NCI-H2107 treated with DMSO at 0.1 percent for 48 hours (cell line): ENCODE measurements at regions not wholly inside any gene's neighbourhood (a gene's known extent, or its start where the extent isn't known, plus 50 kb on each side); places are given as distances from the start of the nearest gene placed in this dataset.

Source experiments
- DNase-seq: peaks from one replicate; lab custom pipeline; 2025; ENCODE audit not compliant: unreplicated experiment; lab: John Stamatoyannopoulos, UW

GRCh38 chr10:2953495-2953894, 113.9 kb upstream of the PFKP start:
- no peak for DNase-seq

- DNase-seq, result no peak
Observed at GRCh38 chr10:2951235-2951835, 116.0 kb upstream of the PFKP start.

- no peak for DNase-seq
Observed at GRCh38 chr10:2950546-2950945, 116.8 kb upstream of the PFKP start.

GRCh38 chr10:2949948-2950354, 117.4 kb upstream of the PFKP start:
- DNase-seq, result no peak

GRCh38 chr10:2949221-2949947, 118.0 kb upstream of the PFKP start:
- DNase-seq, result no peak

GRCh38 chr10:2948127-2948854, 119.1 kb upstream of the PFKP start:
- DNase-seq, result no peak

- no peak for DNase-seq
Observed at GRCh38 chr10:2944788-2945187, 122.6 kb upstream of the PFKP start.

- no peak for DNase-seq
Observed at GRCh38 chr10:2943932-2944614, 123.3 kb upstream of the PFKP start.

- no peak for DNase-seq
Observed at GRCh38 chr10:2942938-2943337, 124.4 kb upstream of the PFKP start.

GRCh38 chr10:2938869-2939268, 128.5 kb upstream of the PFKP start:
- no peak for DNase-seq

GRCh38 chr10:2936816-2937215, 130.5 kb upstream of the PFKP start:
- DNase-seq, result no peak

- DNase-seq, result no peak
Observed at GRCh38 chr10:2935647-2936386, 131.5 kb upstream of the PFKP start.

GRCh38 chr10:2933924-2934323, 133.4 kb upstream of the PFKP start:
- DNase-seq, result no peak

GRCh38 chr10:2933519-2933918, 133.8 kb upstream of the PFKP start:
- DNase-seq, result no peak

GRCh38 chr10:2933071-2933470, 134.3 kb upstream of the PFKP start:
- DNase-seq, result no peak

- DNase-seq, result no peak
Observed at GRCh38 chr10:2929480-2930258, 137.7 kb upstream of the PFKP start.

- DNase-seq, result peak; percentile 67
Observed at GRCh38 chr10:2927958-2928840, 139.1 kb upstream of the PFKP start.

GRCh38 chr10:2926918-2927660, 140.3 kb upstream of the PFKP start:
- DNase-seq, result no peak

- DNase-seq, result peak; percentile 44
Observed at GRCh38 chr10:2925631-2926030, 141.7 kb upstream of the PFKP start.
